ENCODE measurements at regions not wholly inside any gene's neighbourhood (a gene's known extent, or its start where the extent isn't known, plus 50 kb on each side); places are given as distances from the start of the nearest gene placed in this dataset.

- Histone ChIP-seq H3K4me3 (ENCODE audit: low read depth, low read length) (no peak overlapping the region), H3K27me3 (ENCODE audit: control insufficient read depth, insufficient read depth, low read length) (no peaks in the 10 kb centered on the region), H3K27ac (ENCODE audit: low read depth, low read length) (no peak overlapping the region), H3K9me3 (ENCODE audit: control insufficient read depth, insufficient read depth, low read length) (peaks cover 7% of the 10 kb centered on the region)
- POLR2A ChIA-PET = no interaction called here
- no peak for TF ChIP-seq CTCF (IDR thresholded peaks at IDR 0.05; ENCODE audit: low read depth, low read length)
- no peak for DNase-seq (ENCODE audit: low read depth, low spot score)
- CTCF ChIA-PET = no interaction called here
Observed at GRCh38 chr20:55348223-55348622, 657.1 kb downstream of the CBLN4 start.

GRCh38 chr20:55342822-55343221, 662.5 kb downstream of the CBLN4 start:
- Histone ChIP-seq H3K4me3 (ENCODE audit: low read depth, low read length) (no peak overlapping the region), H3K9me3 (ENCODE audit: control insufficient read depth, insufficient read depth, low read length) (peaks cover 8% of the 10 kb centered on the region), H3K27ac (ENCODE audit: low read depth, low read length) (no peak overlapping the region), H3K27me3 (ENCODE audit: control insufficient read depth, insufficient read depth, low read length) (no peaks in the 10 kb centered on the region)
- no peak for TF ChIP-seq CTCF (IDR thresholded peaks at IDR 0.05; ENCODE audit: low read depth, low read length)
- ChIA-PET POLR2A (no interaction called here), CTCF (no interaction called here)
- no peak for DNase-seq (ENCODE audit: low read depth, low spot score)

- POLR2A ChIA-PET = no interaction called here
- CTCF ChIA-PET = no interaction called here
Observed at GRCh38 chr20:55333798-55334197, 671.5 kb downstream of the CBLN4 start.

GRCh38 chr20:55329108-55329507, 676.2 kb downstream of the CBLN4 start:
- CTCF ChIA-PET = no interaction called here
- no peak overlapping the region for H3K27ac ChIP-seq (ENCODE audit: low read depth, low read length)
- 0 out of 2 replicates have a peak, but pooled peaks cover 2% of the 10 kb centered on the region for H3K9me3 ChIP-seq (ENCODE audit: control insufficient read depth, insufficient read depth, low read length)
- POLR2A ChIA-PET = no interaction called here
- TF ChIP-seq CTCF (IDR thresholded peaks at IDR 0.05; ENCODE audit: low read depth, low read length) = no peak
- H3K4me3 ChIP-seq (ENCODE audit: low read depth, low read length) = no peak overlapping the region
- DNase-seq (ENCODE audit: low read depth, low spot score) = no peak
- H3K27me3 ChIP-seq (ENCODE audit: control insufficient read depth, insufficient read depth, low read length) = no peaks in the 10 kb centered on the region

More at GRCh38 chr20:55333798-55334197, 671.5 kb downstream of the CBLN4 start:
- Histone ChIP-seq H3K9me3 (ENCODE audit: control insufficient read depth, insufficient read depth, low read length) (no peaks in the 10 kb centered on the region), H3K4me3 (ENCODE audit: low read depth, low read length) (no peak overlapping the region), H3K27me3 (ENCODE audit: control insufficient read depth, insufficient read depth, low read length) (no peaks in the 10 kb centered on the region), H3K27ac (ENCODE audit: low read depth, low read length) (no peak overlapping the region)
- no peak for TF ChIP-seq CTCF (IDR thresholded peaks at IDR 0.05; ENCODE audit: low read depth, low read length)
- no peak for DNase-seq (ENCODE audit: low read depth, low spot score)

- Histone ChIP-seq H3K4me3 (ENCODE audit: low read depth, low read length) (no peak overlapping the region), H3K27me3 (ENCODE audit: control insufficient read depth, insufficient read depth, low read length) (no peaks in the 10 kb centered on the region), H3K9me3 (ENCODE audit: control insufficient read depth, insufficient read depth, low read length) (peaks cover 2% of the 10 kb centered on the region; the same call in 1 of the 2 replicates), H3K27ac (ENCODE audit: low read depth, low read length) (no peak overlapping the region)
- POLR2A ChIA-PET = no interaction called here
- no peak for TF ChIP-seq CTCF (IDR thresholded peaks at IDR 0.05; ENCODE audit: low read depth, low read length)
- DNase-seq (ENCODE audit: low read depth, low spot score) = no peak
- CTCF ChIA-PET = no interaction called here
Observed at GRCh38 chr20:55322745-55323144, 682.6 kb downstream of the CBLN4 start.

Measured in AG04450 (cell line).